GM21723 (cell line): ENCODE measurements at regions not wholly inside any gene's neighbourhood (a gene's known extent, or its start where the extent isn't known, plus 50 kb on each side); places are given as distances from the start of the nearest gene placed in this dataset.

ENCODE experiments used
- ATAC-seq: cut with Tn5 transposase; IDR thresholded peaks from one replicate; pipeline ENCODE4 v1.9.1; 2021; ENCODE audit warnings: mild to moderate bottlenecking, moderate library complexity; ENCODE audit not compliant: unreplicated experiment

GRCh38 chr13:77838271-77838670 lies 80.4 kb downstream of the EDNRB start:
- no peak for ATAC-seq

- no peak for ATAC-seq
Measured at GRCh38 chr13:77836423-77836822, 82.2 kb downstream of the EDNRB start.

DNA sequence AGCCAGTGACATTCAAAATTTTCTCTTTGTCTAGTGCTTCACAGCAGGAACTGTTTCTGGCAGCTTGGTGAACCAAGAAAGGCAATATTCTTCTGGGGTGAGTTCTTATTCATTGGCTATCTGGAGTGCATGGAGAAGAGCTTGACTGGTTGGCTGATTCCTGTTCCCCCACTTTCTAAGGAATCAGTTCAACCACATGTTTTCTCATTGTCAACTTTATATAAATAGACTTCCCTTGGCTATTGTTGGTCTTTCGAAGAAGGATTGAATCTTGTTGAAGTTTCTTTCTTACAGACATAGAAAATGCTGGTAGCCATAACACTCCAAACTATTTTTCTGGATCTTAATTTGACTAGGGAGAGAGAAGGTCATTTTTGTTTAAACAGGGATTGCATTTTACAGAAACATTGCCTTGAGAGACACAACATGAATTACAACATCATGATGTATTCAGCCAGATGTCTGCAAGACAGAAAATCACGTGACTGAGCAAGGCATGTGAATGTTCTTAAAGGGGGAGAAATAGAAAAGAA lies 85.2 kb downstream of the EDNRB start:
- no peak for ATAC-seq

DNA sequence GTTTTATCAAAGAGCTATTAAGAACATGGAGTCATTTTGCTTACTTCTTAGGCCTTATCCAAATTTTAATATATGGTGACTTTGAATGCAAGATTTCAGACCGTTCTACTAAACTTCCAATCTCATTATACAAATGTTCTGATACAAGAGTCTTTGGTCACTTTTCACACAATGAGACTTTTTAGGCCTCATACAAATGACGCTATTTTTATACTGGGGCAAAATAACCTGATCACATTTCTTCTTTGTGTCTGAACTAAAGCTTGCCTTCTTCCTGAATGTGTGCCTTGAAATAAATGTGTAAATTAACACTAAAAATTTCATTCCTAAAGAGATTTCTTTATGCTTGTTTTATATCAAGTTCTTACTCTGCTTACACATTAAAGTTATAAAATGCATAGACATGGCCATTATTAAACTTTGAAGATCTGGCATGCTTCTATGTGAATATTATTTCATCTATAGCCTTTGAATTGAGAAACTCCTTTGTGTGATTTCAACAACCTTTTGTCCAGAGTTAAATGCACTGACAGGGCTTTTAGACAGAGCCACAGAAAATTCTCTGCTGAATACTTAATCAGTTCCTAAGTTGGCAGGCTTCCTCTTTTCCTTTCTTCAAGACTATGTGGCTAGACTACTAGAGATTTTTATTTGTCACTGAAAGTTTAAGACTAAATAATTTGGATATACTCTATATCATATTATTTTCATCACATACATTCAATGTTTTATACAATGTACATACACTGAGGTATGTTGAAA lies 86.1 kb downstream of the EDNRB start:
- ATAC-seq = no peak

- no peak for ATAC-seq
Measured at GRCh38 chr13:77831866-77832265, 86.8 kb downstream of the EDNRB start.

DNA sequence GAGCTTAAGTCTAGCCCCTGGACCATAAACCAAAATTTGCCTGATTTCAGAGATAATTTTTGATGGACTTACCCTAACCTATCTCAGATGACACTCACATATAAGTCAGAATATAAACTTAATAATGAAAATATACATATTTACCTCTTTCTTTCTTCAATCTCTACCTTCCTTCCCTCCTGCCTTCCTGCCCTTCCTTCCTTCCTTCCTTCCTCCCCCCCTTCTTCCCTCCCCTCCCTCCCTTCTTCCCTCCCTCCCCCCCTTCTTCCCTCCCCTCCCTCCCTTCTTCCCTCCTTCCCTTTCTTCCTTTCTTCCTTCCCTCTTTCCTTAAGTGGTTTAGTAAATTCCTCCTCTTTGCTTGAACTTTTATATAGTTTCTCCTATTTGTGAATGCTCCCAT lies 88.7 kb downstream of the EDNRB start:
- no peak for ATAC-seq

DNA sequence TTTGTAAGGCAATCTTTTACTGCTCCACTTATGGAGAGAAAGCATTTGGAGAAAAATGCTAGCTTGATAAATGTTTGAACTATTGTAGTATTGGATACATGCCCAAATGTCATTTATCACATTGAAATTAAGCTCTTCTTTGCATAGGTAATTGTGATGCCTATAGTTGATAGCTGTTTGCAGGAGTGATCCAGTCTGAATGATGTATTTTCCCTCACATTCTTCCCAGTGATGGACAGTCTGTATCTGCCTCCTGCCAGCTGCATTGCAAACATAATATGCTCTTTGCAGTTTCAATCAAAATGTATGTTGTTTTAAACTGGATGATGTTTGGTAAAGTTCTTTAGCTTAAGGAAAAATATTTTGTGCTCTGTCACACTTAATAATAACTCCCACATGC lies 89.8 kb downstream of the EDNRB start:
- ATAC-seq = no peak

DNA sequence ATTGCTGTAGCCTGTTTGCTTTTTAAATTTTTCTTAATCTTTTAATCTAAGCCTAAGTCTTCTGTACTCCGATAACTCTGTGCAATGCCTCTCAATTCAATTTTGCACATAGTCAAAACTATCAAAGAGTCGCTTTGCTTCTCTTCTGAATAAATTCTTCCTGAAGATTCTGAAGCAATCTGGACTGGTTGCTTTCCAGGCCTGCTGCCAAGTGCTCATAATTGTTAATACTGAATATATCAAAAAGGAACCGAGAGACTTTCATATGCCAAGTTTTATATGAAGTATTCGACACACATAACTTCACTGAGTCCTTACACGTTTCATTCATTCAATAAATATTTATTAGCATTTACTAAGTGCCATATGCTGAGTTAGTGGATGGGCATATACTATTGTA lies 91.3 kb downstream of the EDNRB start:
- no peak for ATAC-seq

DNA sequence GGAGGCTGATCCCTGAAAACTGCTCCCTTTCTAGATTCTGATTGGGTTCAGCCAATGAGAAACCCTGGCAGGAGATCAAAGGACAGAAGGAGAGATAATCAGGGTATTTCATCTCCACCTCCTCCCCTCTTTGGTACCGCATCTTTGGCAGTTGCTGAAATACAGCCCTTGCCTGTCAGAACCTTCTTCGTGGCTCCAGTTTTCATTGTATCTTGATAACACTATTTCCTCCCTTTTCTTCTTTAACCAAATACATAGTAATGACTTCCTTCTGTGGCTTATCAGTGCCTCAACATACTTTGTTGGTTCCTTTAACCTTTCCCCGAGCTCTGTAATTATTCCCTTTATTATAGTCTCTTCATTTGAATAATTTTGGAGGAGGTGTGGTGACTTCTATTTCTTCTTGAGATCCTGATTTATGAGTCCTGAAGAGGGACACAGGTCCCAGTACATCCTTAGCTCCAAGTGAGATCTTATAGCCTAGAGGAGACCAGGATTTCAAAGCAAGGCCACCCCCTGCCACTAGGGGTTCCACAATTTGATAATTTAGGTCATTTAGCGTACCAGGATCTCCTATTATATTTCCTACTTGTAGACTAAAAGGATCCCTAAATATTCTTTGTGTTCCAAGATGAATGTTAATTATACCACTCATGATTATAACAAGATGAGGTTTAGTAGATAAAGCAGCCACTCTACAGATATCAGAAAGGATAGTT lies 98.0 kb downstream of the EDNRB start:
- peak; percentile 60 for ATAC-seq

DNA sequence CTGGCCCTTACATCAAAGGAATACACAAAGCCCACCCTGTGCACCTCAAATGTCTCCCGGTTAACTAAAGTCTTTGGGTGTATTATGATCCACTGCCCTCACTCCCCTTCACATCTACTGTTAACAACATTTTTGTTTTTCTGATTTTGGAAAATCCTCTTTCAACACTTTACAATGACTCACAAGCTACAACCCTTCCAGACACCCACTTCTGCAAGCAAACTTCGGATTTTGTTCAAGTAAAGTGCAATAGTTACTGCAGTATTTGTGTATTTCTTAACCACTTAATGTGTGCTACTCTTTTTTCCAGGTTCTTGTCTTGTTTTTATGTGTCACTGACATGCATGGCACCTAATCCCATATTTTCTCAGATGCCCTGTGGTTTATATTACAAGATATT lies 101.1 kb downstream of the EDNRB start:
- ATAC-seq = no peak

DNA sequence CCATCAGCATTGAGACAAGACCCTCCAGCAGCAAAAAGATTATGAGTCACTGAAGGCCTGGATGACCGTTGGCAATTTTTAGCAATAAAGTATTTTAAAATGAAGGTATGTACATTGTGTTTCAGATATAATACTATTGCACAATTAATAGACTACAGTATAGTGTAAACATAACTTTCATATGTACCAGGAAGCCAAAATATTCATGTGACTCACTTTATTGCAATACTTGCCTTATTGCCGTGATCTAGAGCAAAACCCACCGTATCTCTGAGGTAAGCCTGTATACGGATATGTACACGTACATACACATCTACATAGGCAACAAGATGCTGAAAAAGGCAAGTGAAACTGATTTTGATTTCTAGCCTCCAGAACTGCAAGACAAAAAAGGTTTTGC lies 103.3 kb downstream of the EDNRB start:
- ATAC-seq = no peak
